GM20431 (cell line): ENCODE measurements at regions not wholly inside any gene's neighbourhood (a gene's known extent, or its start where the extent isn't known, plus 50 kb on each side); places are given as distances from the start of the nearest gene placed in this dataset.

ENCODE experiments used
- in situ Hi-C: fragments of 300-500 bp; cut with MseI, MboI; formaldehyde crosslinking; loops from one replicate; pipeline ENCODE4 v1.15.0; 2020; ENCODE audit warnings: low sequenced_read_pairs; ENCODE audit not compliant: unreplicated experiment

DNA sequence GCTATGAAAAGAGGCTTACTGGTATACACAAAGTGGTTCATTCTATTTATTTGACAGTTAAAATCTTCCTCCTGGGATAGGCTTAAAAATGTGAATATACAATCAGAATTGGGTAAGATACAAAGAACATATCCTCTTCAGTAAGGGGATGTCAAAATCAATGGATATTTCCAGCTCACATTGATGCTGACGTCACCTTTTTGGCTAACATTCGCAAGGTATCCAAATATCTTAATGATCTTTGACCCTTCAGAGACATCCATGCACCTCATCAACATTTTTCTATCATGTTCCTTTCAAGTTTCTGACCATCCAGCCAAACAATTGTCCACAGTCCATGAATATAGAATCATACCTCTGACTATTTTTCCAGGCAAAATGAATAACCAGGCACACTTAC, 697.3 kb downstream of the NR2F2 start:
- in situ Hi-C loops = no loop called here

DNA sequence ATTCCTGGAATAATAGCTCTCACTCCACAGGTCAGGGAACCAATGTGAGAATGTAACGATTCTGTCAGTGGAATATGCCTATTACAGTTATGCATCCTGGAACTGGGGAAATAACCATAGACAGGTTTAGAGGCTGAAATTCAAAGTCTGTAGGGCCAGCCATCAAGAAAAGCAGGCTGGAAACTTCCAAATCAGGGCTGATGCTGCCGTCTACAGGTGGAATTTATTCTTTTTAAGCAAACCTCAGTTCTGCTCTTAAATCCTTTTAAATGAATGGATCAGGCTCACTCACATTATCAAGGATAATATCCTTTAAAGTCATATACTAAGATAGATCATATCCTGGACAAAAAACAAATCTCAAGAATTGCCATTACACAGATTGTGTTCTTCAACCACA, 699.8 kb downstream of the NR2F2 start:
- in situ Hi-C loops = no loop called here

DNA sequence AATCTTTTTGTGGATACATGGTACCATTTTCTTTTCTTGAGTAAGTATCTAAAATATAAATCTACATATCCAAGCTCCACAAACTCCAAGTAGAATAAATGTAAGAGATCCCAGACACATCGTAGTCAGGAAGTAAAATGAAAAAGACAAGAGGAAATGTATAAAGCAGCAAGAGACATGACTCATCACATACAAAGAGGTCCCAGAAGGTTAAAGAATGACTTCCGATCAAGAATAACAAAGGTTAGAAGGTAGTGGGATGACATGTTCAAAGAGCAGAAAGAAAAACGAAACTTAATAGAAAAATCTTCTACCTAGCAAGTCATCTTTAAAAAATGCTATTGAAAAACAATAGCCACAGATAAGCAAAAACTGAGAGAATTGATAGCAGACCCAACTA, 705.8 kb downstream of the NR2F2 start:
- in situ Hi-C loops = no loop called here

DNA sequence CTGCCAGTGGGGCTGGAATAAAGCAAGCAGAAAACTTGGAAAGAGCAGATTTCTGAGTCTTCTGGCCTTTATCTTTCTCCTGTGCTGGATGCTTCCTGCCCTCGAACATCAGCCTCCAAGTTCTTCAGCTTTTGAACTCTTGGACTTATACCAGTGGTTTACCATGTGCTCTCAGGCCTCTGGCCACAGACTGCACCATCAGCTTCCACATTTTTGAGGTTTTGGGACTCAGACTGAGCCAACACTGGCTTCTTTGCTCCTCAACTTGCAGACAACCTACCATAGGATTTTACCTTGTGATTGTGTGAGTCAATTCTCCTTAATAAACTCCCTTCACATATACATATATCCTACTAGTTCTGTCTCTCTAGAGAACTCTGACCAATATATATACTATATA, 706.6 kb downstream of the NR2F2 start:
- in situ Hi-C loops = no loop called here

DNA sequence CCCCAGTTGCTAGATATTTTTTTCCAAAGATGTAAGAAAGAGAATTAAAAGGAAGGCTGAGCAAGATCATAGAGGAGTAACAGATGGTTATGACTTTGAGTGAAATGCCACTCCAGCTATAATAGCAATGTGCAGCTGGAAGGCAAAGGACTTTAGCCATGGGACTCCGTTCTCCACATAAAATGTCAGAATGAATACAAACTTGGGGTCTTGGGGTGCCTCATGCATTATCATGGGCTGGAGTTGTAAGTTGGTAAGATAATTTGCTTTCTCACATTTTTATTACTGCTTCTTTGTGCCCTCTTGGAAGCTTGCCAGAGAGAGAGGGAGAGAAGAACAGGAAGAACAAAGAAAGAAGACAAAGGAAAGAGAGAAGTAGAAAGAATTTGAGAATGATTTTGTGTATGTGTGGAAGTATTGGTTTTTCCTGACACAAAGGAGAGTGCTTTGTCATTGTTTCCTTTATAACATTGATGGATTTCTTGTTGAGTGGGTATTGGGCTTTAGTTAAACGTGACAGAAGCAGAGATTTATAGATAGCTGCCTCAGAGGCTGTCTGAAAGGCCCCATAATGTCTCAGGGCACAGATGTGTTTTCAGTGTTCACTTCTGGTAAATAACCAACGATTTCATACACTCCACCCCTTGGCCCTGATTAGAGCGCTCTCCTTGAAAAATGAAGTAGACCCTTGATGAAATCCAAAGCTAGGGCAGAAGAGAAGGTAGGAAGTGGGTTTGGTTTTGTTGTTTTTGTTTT, 715.3 kb downstream of the NR2F2 start:
- in situ Hi-C loops = no loop called here

DNA sequence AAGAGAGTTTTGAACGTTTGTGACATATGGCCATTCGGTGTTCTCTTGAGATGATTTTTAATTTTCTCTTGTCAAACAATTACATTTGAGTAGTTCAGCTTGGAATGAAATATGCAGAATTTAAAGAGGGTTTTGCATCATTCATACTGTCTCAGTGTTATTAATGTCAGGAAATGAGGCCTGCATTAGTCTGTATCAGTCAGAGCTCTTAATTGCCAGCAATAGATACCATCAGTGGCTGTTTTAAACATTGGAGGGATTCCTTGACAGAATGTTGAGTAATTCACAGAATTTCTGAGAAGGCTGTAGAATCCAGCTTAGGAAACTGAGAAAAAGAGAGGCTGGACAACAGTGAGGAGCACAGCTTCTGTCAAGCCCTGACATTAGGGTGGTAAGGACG, 722.0 kb downstream of the NR2F2 start:
- in situ Hi-C loops = no loop called here

DNA sequence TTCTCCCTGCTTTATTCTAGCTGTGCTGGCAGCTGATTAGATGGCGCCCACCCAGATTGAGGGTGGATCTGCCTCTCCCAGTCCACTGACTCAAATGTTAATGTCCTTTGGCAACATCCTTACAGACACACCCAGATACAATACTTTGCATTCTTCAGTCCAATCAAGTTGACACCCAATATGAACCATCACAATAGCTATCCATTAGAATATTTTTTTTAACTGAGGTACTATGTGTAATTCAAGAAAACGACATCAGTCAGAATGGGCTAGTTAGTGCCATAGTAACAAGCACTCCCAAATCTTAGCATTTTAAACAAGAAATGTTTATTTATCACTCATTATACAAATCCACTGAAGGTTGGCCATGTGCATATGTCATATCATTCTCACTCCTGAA, 723.1 kb downstream of the NR2F2 start:
- in situ Hi-C loops = no loop called here

DNA sequence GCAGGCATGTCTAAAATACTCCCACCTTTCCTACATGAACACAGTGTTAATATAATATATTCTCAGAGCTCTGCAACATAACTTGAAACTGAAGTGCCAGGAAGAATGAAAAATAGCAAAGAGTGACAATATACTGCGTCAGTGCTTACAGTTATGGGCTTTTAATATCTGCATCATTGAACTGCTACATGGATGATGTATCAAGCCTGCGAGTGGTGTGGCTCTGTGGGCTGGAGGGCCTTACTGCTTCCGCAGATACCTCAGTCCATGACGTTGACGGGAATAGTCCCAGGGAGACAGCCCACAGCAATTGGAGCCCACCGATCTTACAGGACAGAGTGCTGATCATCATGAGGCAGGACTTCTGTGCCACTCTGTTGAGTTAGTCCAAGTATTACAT, 727.0 kb downstream of the NR2F2 start:
- in situ Hi-C loops = no loop called here

DNA sequence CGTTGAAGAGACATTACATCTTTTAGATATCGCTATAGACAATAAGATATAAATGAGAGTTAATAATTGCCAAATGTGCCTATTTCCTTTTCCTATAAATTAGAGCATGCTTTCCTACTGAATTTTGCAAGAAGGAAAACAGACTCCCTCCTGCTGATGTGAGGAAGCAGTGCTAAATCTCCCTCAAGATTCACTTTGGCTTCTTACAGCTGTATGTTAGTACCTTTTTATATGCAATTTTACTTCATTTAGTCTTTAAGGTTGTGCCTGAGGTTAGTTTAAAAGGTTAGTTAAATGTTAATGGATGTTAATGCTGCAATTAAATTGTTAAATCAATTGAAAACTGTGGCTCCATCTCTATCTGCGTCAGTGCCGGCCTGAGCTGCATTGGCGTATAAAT, 728.8 kb downstream of the NR2F2 start:
- in situ Hi-C loops = no loop called here

DNA sequence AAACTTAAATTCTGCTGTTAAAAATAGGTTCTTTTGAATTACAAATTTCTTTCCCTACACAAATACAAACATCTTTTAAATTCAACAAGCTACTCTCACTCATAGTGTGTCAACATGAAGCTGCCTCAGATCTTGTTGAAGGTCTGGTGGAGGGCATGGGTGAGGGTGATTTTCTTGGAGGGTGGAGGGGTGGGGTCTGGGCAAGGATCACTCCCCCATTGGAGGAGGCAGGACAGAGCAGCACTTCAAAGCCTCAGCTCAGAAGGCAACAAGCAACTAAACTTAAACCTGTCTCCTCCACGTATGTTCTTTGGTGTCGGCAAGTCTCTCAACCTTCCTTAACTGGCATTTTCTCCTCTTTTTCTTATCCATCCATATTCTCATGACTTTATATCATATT, 730.9 kb downstream of the NR2F2 start:
- in situ Hi-C loops = no loop called here

DNA sequence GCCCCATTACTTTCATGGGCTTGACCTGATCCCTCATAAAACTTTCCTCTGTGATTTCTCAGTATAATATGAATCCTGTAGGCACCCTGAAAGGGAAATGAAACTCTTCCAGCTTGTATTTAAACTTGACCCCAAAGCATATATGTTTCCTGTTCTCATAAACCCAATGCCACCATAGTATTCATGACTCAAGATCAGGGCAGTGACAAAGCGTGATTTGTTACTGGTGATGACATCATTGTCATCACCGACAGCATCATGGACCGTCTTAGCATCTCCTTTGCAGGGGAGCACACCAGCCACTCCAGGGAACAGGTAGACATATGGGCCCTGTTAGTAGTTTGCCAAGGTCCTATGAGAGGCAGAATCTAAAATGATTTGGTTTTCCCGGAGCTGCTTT, 741.2 kb downstream of the NR2F2 start:
- in situ Hi-C loops = no loop called here

DNA sequence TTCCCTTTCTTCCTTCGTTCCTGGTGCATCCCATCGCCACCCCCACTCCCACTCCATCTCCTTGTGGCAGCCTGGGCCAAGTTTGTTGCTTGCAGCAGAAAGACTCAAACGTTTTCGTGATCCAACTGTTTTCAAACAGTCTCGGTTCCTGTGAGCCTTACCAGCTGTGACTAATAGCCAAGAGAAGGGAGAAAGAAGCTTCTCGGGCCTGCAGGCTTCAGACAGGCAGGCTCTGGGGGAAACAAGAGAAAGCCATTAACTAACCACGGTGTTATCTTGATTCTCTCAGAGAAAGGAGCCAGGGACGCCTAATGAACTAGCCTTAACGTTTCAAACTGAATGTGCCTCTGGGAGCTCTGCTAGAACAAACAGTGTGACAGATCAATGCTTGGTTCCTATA, 742.0 kb downstream of the NR2F2 start:
- in situ Hi-C loops = no loop called here

DNA sequence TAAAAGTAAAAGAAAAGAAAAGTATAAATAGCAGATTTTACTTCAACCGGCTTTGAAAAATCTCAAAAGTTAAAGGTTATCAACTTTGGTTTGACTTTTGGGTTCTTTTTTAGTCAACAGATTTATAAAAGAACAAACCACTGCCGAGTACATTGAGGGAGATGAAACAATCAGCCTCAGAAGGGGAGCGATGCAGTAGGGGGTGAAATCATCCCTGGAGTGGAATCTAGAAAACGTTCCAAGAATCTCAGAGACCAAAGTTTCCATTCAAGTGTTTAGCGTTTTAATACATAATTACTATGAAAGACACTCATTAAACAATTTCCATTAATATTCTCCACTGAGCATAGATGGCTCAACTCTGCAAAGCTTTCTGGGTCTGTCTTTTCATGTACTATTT, 745.5 kb downstream of the NR2F2 start:
- in situ Hi-C loops = no loop called here

DNA sequence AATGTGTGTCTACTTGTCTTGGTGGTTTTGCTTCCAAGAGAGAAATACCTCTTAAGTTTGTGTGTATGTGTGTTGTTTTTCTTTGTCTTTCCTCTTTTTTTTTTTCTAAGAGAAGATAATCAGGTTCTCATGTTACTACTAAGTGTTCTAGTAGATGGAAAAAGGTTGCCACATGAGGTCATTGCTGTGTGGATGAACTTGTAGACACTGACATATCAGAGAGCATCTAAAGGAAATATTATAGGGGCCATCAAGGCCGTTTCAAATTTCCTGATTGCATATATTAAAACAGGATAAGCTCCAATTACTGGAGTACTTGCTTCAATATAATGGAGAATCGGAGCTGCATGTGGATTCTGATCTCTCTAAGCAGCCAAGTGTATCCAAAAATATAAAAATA, 747.5 kb downstream of the NR2F2 start:
- in situ Hi-C loops = no loop called here

DNA sequence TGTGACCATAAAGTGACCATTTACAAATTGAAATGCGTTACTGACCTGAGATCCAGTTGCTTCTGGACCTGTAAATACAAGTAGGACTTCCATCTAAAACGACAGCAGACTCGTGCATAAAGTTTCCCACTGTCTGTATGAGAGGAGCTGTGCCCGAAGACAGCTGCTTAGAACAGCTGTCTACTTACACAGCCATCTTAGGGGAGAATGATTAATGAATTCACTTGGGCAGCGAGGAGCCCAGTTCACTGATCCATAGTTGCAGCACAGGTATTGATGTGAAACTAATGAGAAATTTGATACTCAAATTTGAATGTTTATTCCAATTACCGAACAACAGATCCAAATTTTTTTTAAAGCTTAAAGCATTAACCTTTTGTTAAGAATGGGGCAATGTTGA, 748.1 kb downstream of the NR2F2 start:
- in situ Hi-C loops = no loop called here

DNA sequence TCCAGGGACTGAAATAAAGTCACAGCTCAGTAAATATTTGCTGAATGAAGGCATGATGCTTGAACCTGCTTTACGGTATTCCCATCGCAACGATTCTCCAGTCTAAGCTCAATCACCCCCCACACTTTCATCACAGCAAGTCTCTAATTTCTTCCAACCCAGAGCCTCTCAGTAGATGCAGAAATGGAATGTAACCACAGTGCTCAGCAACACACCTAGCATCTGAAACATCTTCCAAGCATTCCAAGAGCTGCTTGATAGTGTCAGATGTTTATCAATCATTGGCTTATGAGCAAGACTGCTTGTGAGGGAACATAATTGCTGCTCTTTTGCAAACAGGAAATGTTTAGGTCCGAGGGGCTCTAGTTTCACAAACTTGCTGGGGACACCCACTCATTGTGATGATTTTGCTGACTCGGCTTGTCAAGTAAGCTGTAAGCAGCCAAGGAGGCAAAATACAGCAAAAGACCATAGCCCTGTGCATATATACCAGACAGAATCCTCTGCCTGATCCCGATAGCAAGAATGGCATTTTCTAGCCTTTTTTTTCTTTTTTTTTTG, 751.2 kb downstream of the NR2F2 start:
- in situ Hi-C loops = no loop called here

DNA sequence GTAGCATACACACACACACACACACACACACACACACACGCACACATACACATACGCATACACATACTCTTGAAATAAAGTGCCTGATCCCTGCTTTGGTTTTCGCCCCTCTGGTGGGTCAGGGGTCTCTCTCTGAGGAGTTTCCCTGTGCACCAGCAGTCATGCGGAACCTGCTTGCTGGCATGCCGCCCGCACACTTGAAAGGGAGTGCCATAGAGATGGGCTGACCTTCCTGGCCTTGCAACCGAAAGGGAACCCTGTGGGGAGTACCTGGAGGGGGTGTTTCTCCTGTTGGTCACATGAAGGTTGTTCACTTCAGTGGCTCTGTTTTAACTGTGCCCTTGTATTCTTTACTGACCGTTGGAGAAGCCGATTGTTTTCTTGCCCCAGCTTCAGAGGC, 752.3 kb downstream of the NR2F2 start:
- in situ Hi-C loops = no loop called here

DNA sequence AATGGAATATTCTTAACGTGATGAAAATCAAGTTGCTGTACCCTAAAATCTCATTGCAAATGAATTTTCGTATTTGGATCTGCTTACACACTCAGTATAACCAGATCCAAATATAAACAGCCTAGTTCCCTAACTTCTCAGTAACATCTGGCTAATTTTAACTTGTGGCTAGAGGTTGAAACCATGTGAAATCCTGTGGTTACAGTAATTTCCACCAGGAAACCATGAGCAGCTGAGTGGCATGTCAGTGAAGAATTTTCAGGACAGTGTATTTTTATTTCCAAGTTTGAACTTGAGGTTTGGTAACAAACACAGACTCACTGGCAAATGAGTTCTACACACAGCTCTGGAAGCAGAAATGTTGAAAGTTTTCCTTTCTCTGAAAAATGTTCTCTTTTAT, 754.1 kb downstream of the NR2F2 start:
- in situ Hi-C loops = no loop called here

DNA sequence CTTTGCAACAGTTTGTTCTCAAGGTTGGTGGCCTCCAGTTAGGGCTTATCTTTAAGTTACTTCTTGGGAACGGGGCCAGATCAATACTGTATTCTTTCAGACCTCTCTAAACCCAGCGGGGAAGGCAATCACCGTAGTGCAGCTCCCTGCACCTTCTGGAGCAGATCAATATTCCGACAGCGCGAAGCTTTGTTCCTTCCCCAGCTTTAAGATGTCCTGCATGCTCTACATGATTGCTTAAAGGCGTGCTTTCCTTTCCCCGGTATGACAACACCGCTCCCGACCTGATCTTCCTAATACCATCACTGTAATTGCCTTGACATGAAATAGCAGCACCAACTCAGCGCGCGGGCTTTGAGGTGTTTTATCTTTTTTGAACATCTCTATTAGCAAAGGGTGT, 755.2 kb downstream of the NR2F2 start:
- in situ Hi-C loops = no loop called here

DNA sequence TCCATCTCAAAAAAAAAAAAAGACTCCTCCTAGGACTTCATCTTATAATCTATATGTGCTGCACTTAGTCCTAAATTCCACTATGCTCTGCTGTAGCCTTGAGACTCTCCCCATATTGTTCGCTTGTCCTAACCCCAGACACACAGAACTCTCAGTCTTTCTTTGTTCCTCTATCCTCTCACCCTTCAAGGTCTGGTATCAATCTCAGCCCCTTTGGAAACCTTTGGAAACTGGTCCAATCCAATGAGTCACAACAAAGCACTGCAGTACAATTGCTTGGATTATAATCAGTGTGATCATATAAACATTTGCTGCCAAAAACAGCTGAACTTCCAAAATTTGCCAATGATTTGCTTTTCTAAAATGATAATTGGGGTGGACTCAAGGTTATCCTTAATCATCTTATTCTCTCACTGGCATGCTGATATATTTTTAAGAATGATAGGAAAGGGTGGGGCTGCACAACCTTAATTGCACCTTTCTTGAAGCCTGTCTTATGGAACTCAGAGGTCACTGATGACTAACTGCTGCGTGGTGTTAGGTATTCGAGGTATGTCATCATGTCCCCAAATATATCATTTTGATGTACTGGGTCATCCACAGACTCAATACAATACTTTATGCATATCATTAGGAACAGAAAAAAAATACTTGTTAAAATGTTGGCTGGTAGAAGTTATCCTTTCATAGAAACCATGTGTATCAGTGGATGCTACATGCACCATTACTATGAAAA, 756.7 kb downstream of the NR2F2 start:
- in situ Hi-C loops = no loop called here

DNA sequence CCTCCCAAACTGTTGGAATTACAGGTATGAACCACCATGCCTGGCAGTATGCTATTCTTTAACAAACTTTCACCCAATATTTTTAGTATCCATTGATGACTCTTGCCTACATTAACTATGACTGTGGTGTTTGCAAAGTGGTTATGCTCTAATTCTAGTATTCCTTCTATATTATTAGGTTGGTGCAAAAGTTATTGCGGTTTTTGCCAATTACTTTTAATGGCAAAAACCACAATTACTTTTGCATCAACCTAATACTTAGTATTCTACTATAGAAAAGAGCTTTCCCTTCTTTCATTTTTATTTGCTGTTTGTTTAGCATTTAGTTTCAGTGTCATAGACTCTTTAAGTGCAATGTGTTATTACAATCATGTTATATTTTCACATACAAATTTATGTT, 760.6 kb downstream of the NR2F2 start:
- in situ Hi-C loops = no loop called here

DNA sequence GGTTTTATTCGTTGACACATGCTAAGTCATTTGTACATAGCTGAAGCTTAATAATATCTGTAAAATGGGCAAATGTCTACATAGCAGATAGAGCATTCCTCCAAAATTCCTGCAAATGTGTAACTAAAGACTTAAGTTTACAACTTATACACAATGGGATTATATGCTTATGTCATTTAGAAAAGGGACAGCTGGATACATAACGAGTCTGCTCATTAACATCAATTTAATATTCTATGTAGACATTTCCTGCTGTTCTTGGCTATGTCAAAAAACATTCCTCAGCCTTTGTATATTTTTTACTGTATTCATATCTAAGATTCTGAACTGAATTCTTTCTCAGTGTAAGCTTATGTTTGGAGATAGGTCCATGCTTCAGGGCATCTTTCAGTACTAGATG, 762.2 kb downstream of the NR2F2 start:
- in situ Hi-C loops = no loop called here
